ENCODE measurements at regions not wholly inside any gene's neighbourhood (a gene's known extent, or its start where the extent isn't known, plus 50 kb on each side); places are given as distances from the start of the nearest gene placed in this dataset.

DNA sequence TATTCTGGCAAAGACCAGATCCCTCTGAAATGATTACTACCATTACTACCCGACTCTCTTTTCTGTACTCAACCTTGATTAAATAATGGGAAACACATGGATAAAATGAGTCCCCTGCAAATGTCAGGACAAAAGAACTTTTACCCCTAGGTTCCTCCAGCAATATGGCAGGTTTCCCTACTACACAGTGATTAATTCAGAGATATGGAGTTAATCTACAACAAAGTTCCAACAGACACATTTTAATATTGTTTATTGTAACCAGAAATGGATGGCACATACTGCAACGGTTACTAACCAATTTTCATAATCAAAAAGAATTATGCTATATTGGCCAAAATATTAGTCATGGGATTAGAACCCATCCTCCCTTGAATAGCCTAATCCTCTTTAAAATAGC is 294.8 kb downstream of the ATPSCKMT start:
- intact Hi-C loops (cut with micrococcal nuclease), result no loop called here

DNA sequence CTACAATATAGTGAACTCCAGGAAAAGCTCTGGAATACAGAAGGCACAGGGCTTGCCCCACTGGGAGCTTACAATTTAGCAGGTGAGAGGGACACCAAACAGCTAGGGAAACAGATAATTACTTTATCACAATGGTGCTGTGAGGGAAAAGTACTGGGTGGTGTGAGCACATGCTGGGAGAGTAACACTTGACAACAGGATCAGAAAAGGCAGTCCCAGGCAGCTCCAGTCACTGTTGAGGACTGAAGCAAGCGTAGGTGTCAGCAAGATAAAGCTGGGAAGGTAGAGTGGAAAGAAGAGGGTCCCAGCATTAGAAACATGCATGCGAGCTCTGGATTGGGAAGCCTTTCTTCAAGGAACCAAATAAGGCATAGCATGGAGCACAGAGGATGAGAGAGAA is 296.0 kb downstream of the ATPSCKMT start:
- Histone ChIP-seq H3K36me3 (replicated peaks in 1 of 2; ENCODE audit: control insufficient read depth in 1 of 2, insufficient read depth in 2 of 2, low read length in 2 of 2) (no peaks in the 10 kb centered on the region), H3K9me3 (replicated peaks in 1 of 2; ENCODE audit: control insufficient read depth in 1 of 2, insufficient read depth in 1 of 2, low read length in 2 of 2) (no peaks in the 10 kb centered on the region), H3K4me1 (ENCODE audit: control insufficient read depth in 1 of 2, insufficient read depth in 2 of 2, low read length in 2 of 2) (no peaks in the 10 kb centered on the region), H4K20me1 (ENCODE audit: insufficient read depth, low read length) (no peaks in the 10 kb centered on the region), H3K27me3 (ENCODE audit: control insufficient read depth in 2 of 2, insufficient read depth in 2 of 2, low read length in 2 of 2) (no peaks in the 10 kb centered on the region), H3K79me2 (ENCODE audit: insufficient read depth, low read length) (no peaks in the 10 kb centered on the region), H2AFZ (ENCODE audit: insufficient read depth, low read depth, low read length, poor library complexity, severe bottlenecking) (no peak overlapping the region), H3K4me2 (replicated peaks; ENCODE audit: extremely low read depth, low read length, poor library complexity, severe bottlenecking) (no peak overlapping the region), H3K4me3 (replicated peaks in 1 of 3; ENCODE audit: low read depth in 2 of 3, low read length in 3 of 3) (no peak overlapping the region), H3K9ac (ENCODE audit: insufficient read depth, low read length, poor library complexity, severe bottlenecking) (no peak overlapping the region), H3K27ac (ENCODE audit: low read depth in 1 of 2, low read length in 2 of 2) (no peak overlapping the region)
- DNase-seq, result no peak
- TF ChIP-seq, protein P1, sequence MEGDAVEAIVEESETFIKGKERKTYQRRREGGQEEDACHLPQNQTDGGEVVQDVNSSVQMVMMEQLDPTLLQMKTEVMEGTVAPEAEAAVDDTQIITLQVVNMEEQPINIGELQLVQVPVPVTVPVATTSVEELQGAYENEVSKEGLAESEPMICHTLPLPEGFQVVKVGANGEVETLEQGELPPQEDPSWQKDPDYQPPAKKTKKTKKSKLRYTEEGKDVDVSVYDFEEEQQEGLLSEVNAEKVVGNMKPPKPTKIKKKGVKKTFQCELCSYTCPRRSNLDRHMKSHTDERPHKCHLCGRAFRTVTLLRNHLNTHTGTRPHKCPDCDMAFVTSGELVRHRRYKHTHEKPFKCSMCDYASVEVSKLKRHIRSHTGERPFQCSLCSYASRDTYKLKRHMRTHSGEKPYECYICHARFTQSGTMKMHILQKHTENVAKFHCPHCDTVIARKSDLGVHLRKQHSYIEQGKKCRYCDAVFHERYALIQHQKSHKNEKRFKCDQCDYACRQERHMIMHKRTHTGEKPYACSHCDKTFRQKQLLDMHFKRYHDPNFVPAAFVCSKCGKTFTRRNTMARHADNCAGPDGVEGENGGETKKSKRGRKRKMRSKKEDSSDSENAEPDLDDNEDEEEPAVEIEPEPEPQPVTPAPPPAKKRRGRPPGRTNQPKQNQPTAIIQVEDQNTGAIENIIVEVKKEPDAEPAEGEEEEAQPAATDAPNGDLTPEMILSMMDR (IDR thresholded peaks at IDR 0.05), result no peak
- intact Hi-C loops (cut with micrococcal nuclease), result no loop called here
- Mint-ChIP-seq H3K4me3 (no peak overlapping the region), H3K36me3 (no peaks in the 10 kb centered on the region), H3K4me1 (no peaks in the 10 kb centered on the region), H3K27ac (no peak overlapping the region), H3K27me3 (ENCODE audit: low read depth in 3 of 3) (peaks cover 0 to 6% (median 0%) of the 10 kb centered on the region in 3 donors), H3K9me3 (peaks cover 0 to 2% (median 0%) of the 10 kb centered on the region in 7 donors)
- 54% methylated on average over 2 of the region's 2 CpGs for WGBS (ENCODE audit: insufficient coverage)

More for the DNA sequence above, 294.8 kb downstream of the ATPSCKMT start:
- H3K9me3 ChIP-seq (replicated peaks in 1 of 2; ENCODE audit: control insufficient read depth in 1 of 2, insufficient read depth in 1 of 2, low read length in 2 of 2), result no peaks in the 10 kb centered on the region
- no peaks in the 10 kb centered on the region for H4K20me1 ChIP-seq (ENCODE audit: insufficient read depth, low read length)
- no peaks in the 10 kb centered on the region for H3K27me3 ChIP-seq (ENCODE audit: control insufficient read depth in 2 of 2, insufficient read depth in 2 of 2, low read length in 2 of 2)
- TF ChIP-seq, protein P1 (IDR thresholded peaks at IDR 0.05), result no peak
- Mint-ChIP-seq H3K27me3 (ENCODE audit: low read depth in 3 of 3) (peaks cover 0 to 6% (median 0%) of the 10 kb centered on the region in 3 donors), H3K4me1 (no peaks in the 10 kb centered on the region), H3K27ac (no peak overlapping the region), H3K4me3 (no peak overlapping the region), H3K36me3 (no peaks in the 10 kb centered on the region), H3K9me3 (peaks cover 0 to 4% (median 0%) of the 10 kb centered on the region in 7 donors)
- no CpG with 5 or more reads among the region's 2 CpGs for WGBS (ENCODE audit: insufficient coverage)
- DNase-seq, result no peak
- no peak overlapping the region for H3K4me2 ChIP-seq (replicated peaks; ENCODE audit: extremely low read depth, low read length, poor library complexity, severe bottlenecking)
- no peak overlapping the region for H3K4me3 ChIP-seq (replicated peaks in 1 of 3; ENCODE audit: low read depth in 2 of 3, low read length in 3 of 3)
- no peaks in the 10 kb centered on the region for H3K36me3 ChIP-seq (replicated peaks in 1 of 2; ENCODE audit: control insufficient read depth in 1 of 2, insufficient read depth in 2 of 2, low read length in 2 of 2)
- no peaks in the 10 kb centered on the region for H3K79me2 ChIP-seq (ENCODE audit: insufficient read depth, low read length)
- no peak overlapping the region for H3K9ac ChIP-seq (ENCODE audit: insufficient read depth, low read length, poor library complexity, severe bottlenecking)
- no peak overlapping the region for H3K27ac ChIP-seq (ENCODE audit: low read depth in 1 of 2, low read length in 2 of 2)
- no peaks in the 10 kb centered on the region for H3K4me1 ChIP-seq (ENCODE audit: control insufficient read depth in 1 of 2, insufficient read depth in 2 of 2, low read length in 2 of 2)
- H2AFZ ChIP-seq (ENCODE audit: insufficient read depth, low read depth, low read length, poor library complexity, severe bottlenecking), result no peak overlapping the region
